BE2C (cell line): ENCODE measurements at regions not wholly inside any gene's neighbourhood (a gene's known extent, or its start where the extent isn't known, plus 50 kb on each side); places are given as distances from the start of the nearest gene placed in this dataset.
"Not testable (repeated sequence)": the region's sequence is repeated elsewhere in the genome, so short reads cannot be mapped to it uniquely, and the experiment has no call there.

Experiments used
- DNase-seq: peaks from one replicate; pipeline ENCODE4 v3.0.0-alpha.2; 2020
- H3K27me3 ChIP-seq: fragments of 250-450 bp; sonication (Bioruptor Pico); 2 replicates; pipeline ENCODE4 v1.5.1; 2020; ENCODE audit warnings: mild to moderate bottlenecking
- H3K36me3 ChIP-seq: fragments of 250-450 bp; sonication (Bioruptor Pico); 2 replicates; pipeline ENCODE4 v1.5.1; 2020; ENCODE audit warnings: mild to moderate bottlenecking
- H3K4me1 ChIP-seq: fragments of 250-450 bp; sonication (Bioruptor Pico); 2 replicates; pipeline ENCODE4 v1.5.1; 2020
- H3K4me3 ChIP-seq: 2 replicates; pipeline ENCODE4 v1.5.1; 2011; ENCODE audit warnings: low read depth, low read length
- H3K9me3 ChIP-seq: fragments of 250-450 bp; sonication (Bioruptor Pico); 2 replicates; pipeline ENCODE4 v1.5.1; 2020
- CTCF ChIP-seq: IDR thresholded peaks from 2 replicates; pipeline ENCODE4 v1.5.1; 2012; ENCODE audit warnings: mild to moderate bottlenecking, low read depth, low read length

GRCh38 chr4:158035662-158036195 is 137.1 kb downstream of the GASK1B start:
- no peak for TF ChIP-seq CTCF
- Histone ChIP-seq H3K9me3 (no peaks in the 10 kb centered on the region), H3K4me1 (no peaks in the 10 kb centered on the region), H3K27me3 (no peaks in the 10 kb centered on the region), H3K36me3 (no peaks in the 10 kb centered on the region), H3K4me3 (no peak overlapping the region)
- DNase-seq, result no peak

GRCh38 chr4:158033416-158034120 is 139.3 kb downstream of the GASK1B start:
- H3K4me3 ChIP-seq, result no peak overlapping the region
- DNase-seq, result no peak
- no peaks in the 10 kb centered on the region for H3K36me3 ChIP-seq
- no peaks in the 10 kb centered on the region for H3K27me3 ChIP-seq
- H3K9me3 ChIP-seq, result no peaks in the 10 kb centered on the region
- no peak for TF ChIP-seq CTCF
- H3K4me1 ChIP-seq, result no peaks in the 10 kb centered on the region

GRCh38 chr4:158032733-158033415 is 140.0 kb downstream of the GASK1B start:
- no peak for TF ChIP-seq CTCF

GRCh38 chr4:158028381-158028780 is 144.4 kb downstream of the GASK1B start:
- not testable (repeated sequence) for H3K27me3 ChIP-seq, DNase-seq, H3K36me3 ChIP-seq, H3K4me3 ChIP-seq, H3K4me1 ChIP-seq, H3K9me3 ChIP-seq

More at GRCh38 chr4:158032733-158033415, 140.0 kb downstream of the GASK1B start:
- no peaks in the 10 kb centered on the region for H3K9me3 ChIP-seq
- DNase-seq, result no peak
- no peaks in the 10 kb centered on the region for H3K36me3 ChIP-seq
- no peaks in the 10 kb centered on the region for H3K27me3 ChIP-seq
- H3K4me1 ChIP-seq, result no peaks in the 10 kb centered on the region
- H3K4me3 ChIP-seq, result no peak overlapping the region

- no peak for DNase-seq
- H3K9me3 ChIP-seq, result no peaks in the 10 kb centered on the region
- no peaks in the 10 kb centered on the region for H3K4me1 ChIP-seq
- H3K27me3 ChIP-seq, result no peaks in the 10 kb centered on the region; the same call in 1 of the 2 replicates
- no peaks in the 10 kb centered on the region for H3K36me3 ChIP-seq
- no peak overlapping the region for H3K4me3 ChIP-seq
- TF ChIP-seq CTCF, result no peak
Measured at GRCh38 chr4:158025131-158025530, 147.7 kb downstream of the GASK1B start.

- H3K4me1 ChIP-seq, result no peaks in the 10 kb centered on the region
- TF ChIP-seq CTCF, result no peak
- no peaks in the 10 kb centered on the region; the same call in none of the 2 replicates for H3K27me3 ChIP-seq
- no peak overlapping the region for H3K4me3 ChIP-seq
- no peak for DNase-seq
- H3K9me3 ChIP-seq, result no peaks in the 10 kb centered on the region
- no peaks in the 10 kb centered on the region for H3K36me3 ChIP-seq
Measured at GRCh38 chr4:158020734-158021346, 152.0 kb downstream of the GASK1B start.
